ENCODE measurements at regions not wholly inside any gene's neighbourhood (a gene's known extent, or its start where the extent isn't known, plus 50 kb on each side); places are given as distances from the start of the nearest gene placed in this dataset.

DNA sequence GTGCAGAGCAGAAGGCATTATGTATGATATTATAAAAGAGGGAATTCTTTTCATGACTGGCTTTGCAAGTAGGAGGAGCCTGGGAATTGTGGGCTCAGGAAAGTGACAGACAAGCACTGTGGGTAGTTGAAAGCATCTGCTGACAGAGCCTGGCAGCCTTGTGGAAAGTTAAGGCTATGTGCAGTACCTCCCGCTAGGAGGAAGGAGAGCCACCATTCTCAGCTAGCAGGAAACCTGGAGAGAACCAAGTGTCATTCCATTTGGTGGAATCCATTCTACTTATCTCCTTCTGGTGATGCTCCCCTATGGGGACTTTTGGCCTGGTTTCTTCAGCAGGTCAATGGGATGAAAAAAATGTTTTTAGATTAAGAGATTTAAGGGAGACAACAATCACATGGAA lies 81.8 kb downstream of the ASB9 start:
- TF ChIP-seq, protein P1, sequence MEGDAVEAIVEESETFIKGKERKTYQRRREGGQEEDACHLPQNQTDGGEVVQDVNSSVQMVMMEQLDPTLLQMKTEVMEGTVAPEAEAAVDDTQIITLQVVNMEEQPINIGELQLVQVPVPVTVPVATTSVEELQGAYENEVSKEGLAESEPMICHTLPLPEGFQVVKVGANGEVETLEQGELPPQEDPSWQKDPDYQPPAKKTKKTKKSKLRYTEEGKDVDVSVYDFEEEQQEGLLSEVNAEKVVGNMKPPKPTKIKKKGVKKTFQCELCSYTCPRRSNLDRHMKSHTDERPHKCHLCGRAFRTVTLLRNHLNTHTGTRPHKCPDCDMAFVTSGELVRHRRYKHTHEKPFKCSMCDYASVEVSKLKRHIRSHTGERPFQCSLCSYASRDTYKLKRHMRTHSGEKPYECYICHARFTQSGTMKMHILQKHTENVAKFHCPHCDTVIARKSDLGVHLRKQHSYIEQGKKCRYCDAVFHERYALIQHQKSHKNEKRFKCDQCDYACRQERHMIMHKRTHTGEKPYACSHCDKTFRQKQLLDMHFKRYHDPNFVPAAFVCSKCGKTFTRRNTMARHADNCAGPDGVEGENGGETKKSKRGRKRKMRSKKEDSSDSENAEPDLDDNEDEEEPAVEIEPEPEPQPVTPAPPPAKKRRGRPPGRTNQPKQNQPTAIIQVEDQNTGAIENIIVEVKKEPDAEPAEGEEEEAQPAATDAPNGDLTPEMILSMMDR (IDR thresholded peaks at IDR 0.05; ENCODE audit: extremely low read depth in 1 of 2, insufficient read depth in 1 of 2, low read depth in 1 of 2, low read length in 2 of 2): no peak
- TF ChIP-seq POLR2A (IDR thresholded peaks at IDR 0.05; ENCODE audit: low read depth, low read length) (no peak), FOS (IDR thresholded peaks at IDR 0.05; ENCODE audit: borderline replicate concordance, insufficient read depth, low read length) (no peak), EZH2 (IDR thresholded peaks at IDR 0.05; ENCODE audit: borderline replicate concordance, low read depth, low read length, severe bottlenecking) (no peak), POLR2AphosphoS5 (IDR thresholded peaks at IDR 0.05; ENCODE audit: insufficient read depth, low read depth, low read length) (no peak), JUN (IDR thresholded peaks at IDR 0.05; ENCODE audit: borderline replicate concordance, insufficient read depth, insufficient read length, low read depth) (no peak)
- TF ChIP-seq, protein P2, sequence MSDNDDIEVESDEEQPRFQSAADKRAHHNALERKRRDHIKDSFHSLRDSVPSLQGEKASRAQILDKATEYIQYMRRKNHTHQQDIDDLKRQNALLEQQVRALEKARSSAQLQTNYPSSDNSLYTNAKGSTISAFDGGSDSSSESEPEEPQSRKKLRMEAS (IDR thresholded peaks at IDR 0.05; ENCODE audit: insufficient read depth, insufficient read length): no peak
